ENCODE measurements at regions not wholly inside any gene's neighbourhood (a gene's known extent, or its start where the extent isn't known, plus 50 kb on each side); places are given as distances from the start of the nearest gene placed in this dataset.

DNA sequence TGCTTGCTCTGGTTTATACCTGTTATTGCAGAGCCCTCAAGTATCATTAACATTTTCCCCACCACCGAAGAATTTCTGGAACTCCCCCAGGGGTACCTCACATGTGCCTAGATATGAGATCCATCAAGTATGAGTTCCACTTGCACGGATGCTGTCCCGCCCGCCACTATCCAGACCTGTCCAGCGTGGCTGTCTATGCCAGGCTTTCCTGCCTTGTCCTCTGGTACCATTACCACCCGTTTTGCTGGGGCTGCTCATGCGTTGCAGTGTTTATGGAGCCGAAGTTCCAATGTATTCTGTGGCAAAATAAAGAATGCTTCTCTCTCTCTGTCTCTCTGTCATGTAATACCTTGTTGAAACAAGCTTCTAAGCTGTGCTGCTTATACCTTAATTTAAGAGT, 543.5 kb upstream of the PTBP2 start:
- DNase-seq (ENCODE audit: extremely low read depth in 1 of 4, low spot score in 3 of 4) (no peak), FAIRE-seq (no peak), ATAC-seq (no peak)
- H3K79me2 ChIP-seq (ENCODE audit: control insufficient read depth, insufficient read depth, low read length) = no peaks in the 10 kb centered on the region
- in situ Hi-C loops (cut with MboI) (no loop called here), intact Hi-C loops (cut with micrococcal nuclease) (no loop called here)
- under 1% methylated on average over 8 of the region's 8 CpGs for WGBS (ENCODE audit: insufficient coverage, low coverage, missing lambda C conversion rate)
- H4K20me1 ChIP-seq (replicated peaks; ENCODE audit: control insufficient read depth, insufficient read depth, low read length) = no peaks in the 10 kb centered on the region
- no peaks in the 10 kb centered on the region for H3K36me3 ChIP-seq (ENCODE audit: control insufficient read depth, insufficient read depth, low read length)
- H3K27me3 ChIP-seq (ENCODE audit: control insufficient read depth in 2 of 2, insufficient read depth in 2 of 2, low read length in 2 of 2) = no peaks in the 10 kb centered on the region
- ChIA-PET CTCF (ENCODE audit: low intra/inter-chr PET ratio) (no interaction called here), POLR2A (no interaction called here)
- H2AFZ ChIP-seq (ENCODE audit: low read depth, low read length) = no peak overlapping the region
- H3K27ac ChIP-seq (ENCODE audit: extremely low read depth, low read depth, low read length) = no peak overlapping the region
- no peak overlapping the region for H3K9ac ChIP-seq (ENCODE audit: insufficient read depth in 1 of 2, low read depth in 2 of 2, low read length in 2 of 2)
- no peaks in the 10 kb centered on the region for H3K4me1 ChIP-seq (replicated peaks in 1 of 2; ENCODE audit: control insufficient read depth in 2 of 2, insufficient read depth in 2 of 2, low read length in 2 of 2)
- no peak overlapping the region for H3K4me2 ChIP-seq (ENCODE audit: insufficient read depth, low read length)
- no peaks in the 10 kb centered on the region for H3K9me1 ChIP-seq (ENCODE audit: control insufficient read depth, insufficient read depth, low read length)
- no peak overlapping the region for H3K4me3 ChIP-seq
- TF ChIP-seq XRCC5 (IDR thresholded peaks at IDR 0.05; ENCODE audit: low read depth, low read length) = no peak
- no peak for TF ChIP-seq FUS (optimal IDR thresholded peaks at IDR 0.05; ENCODE audit: low read depth, low read length)
- no peak for TF ChIP-seq RFX7 (CRISPR knock-in tag; IDR thresholded peaks at IDR 0.05)
- TF ChIP-seq ZNF668 (CRISPR knock-in tag; IDR thresholded peaks at IDR 0.05) = no peak
- no peak for TF ChIP-seq NFIC (IDR thresholded peaks at IDR 0.05)
- TF ChIP-seq ZNF57 (CRISPR knock-in tag; IDR thresholded peaks at IDR 0.05) = no peak
- H3K9me3 ChIP-seq (replicated peaks; ENCODE audit: control insufficient read depth, insufficient read depth, low read depth, low read length) = no peaks in the 10 kb centered on the region
- BruUV-seq (replicated peaks) = no TSS peak

- H3K4me1 ChIP-seq (replicated peaks in 1 of 2; ENCODE audit: control insufficient read depth in 2 of 2, insufficient read depth in 2 of 2, low read length in 2 of 2) = no peaks in the 10 kb centered on the region
- WGBS (ENCODE audit: insufficient coverage, low coverage, missing lambda C conversion rate) = 0% methylated on average over 1 of the region's 2 CpGs
- no peaks in the 10 kb centered on the region for H3K27me3 ChIP-seq (ENCODE audit: control insufficient read depth in 2 of 2, insufficient read depth in 2 of 2, low read length in 2 of 2)
- H3K27ac ChIP-seq (ENCODE audit: extremely low read depth, low read depth, low read length) = no peak overlapping the region
- ATAC-seq = no peak
- ChIA-PET POLR2A (no interaction called here), CTCF (ENCODE audit: low intra/inter-chr PET ratio) (no interaction called here)
- in situ Hi-C loops (cut with MboI) (no loop called here), intact Hi-C loops (cut with micrococcal nuclease) (no loop called here)
- no peak for FAIRE-seq
- no peak overlapping the region for H3K9ac ChIP-seq (ENCODE audit: insufficient read depth in 1 of 2, low read depth in 2 of 2, low read length in 2 of 2)
- H3K4me2 ChIP-seq (ENCODE audit: insufficient read depth, low read length) = no peak overlapping the region
- H3K4me3 ChIP-seq = no peak overlapping the region
- H3K36me3 ChIP-seq (ENCODE audit: control insufficient read depth, insufficient read depth, low read length) = no peaks in the 10 kb centered on the region
- DNase-seq (ENCODE audit: extremely low read depth in 1 of 4, low spot score in 3 of 4) = no peak
- H3K79me2 ChIP-seq (ENCODE audit: control insufficient read depth, insufficient read depth, low read length) = no peaks in the 10 kb centered on the region
- no peaks in the 10 kb centered on the region for H3K9me1 ChIP-seq (ENCODE audit: control insufficient read depth, insufficient read depth, low read length)
- no peak for TF ChIP-seq NR1H2 (CRISPR knock-in tag; IDR thresholded peaks at IDR 0.05)
- TF ChIP-seq, protein P1, sequence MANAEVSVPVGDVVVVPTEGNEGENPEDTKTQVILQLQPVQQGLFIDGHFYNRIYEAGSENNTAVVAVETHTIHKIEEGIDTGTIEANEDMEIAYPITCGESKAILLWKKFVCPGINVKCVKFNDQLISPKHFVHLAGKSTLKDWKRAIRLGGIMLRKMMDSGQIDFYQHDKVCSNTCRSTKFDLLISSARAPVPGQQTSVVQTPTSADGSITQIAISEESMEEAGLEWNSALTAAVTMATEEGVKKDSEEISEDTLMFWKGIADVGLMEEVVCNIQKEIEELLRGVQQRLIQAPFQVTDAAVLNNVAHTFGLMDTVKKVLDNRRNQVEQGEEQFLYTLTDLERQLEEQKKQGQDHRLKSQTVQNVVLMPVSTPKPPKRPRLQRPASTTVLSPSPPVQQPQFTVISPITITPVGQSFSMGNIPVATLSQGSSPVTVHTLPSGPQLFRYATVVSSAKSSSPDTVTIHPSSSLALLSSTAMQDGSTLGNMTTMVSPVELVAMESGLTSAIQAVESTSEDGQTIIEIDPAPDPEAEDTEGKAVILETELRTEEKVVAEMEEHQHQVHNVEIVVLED (CRISPR knock-in tag; IDR thresholded peaks at IDR 0.05) = no peak
- no peak for TF ChIP-seq BACH1 (tag; IDR thresholded peaks at IDR 0.05)
- no peak for TF ChIP-seq ETV6 (IDR thresholded peaks at IDR 0.05; ENCODE audit: borderline replicate concordance in 1 of 2, low read depth in 2 of 2, low read length in 1 of 2)
- no peak for TF ChIP-seq ETV6 (CRISPR knock-in tag; IDR thresholded peaks at IDR 0.05; ENCODE audit: borderline replicate concordance)
- TF ChIP-seq HIVEP1 (CRISPR knock-in tag; IDR thresholded peaks at IDR 0.05) = no peak
- no peak for TF ChIP-seq ZNF134 (CRISPR knock-in tag; conservative IDR thresholded peaks at IDR 0.05)
- no peak for TF ChIP-seq MTA2 (IDR thresholded peaks at IDR 0.05; ENCODE audit: low read depth)
- TF ChIP-seq TAF15 (IDR thresholded peaks at IDR 0.05; ENCODE audit: low read depth, low read length) = no peak
- no peak for TF ChIP-seq RHOXF2B (CRISPR knock-in tag; conservative IDR thresholded peaks at IDR 0.05)
- TF ChIP-seq RAD21 (CRISPR knock-in tag; conservative IDR thresholded peaks at IDR 0.05 in 1 of 2, IDR thresholded peaks at IDR 0.05 in 1 of 2) = no peak
- TF ChIP-seq, protein P2, sequence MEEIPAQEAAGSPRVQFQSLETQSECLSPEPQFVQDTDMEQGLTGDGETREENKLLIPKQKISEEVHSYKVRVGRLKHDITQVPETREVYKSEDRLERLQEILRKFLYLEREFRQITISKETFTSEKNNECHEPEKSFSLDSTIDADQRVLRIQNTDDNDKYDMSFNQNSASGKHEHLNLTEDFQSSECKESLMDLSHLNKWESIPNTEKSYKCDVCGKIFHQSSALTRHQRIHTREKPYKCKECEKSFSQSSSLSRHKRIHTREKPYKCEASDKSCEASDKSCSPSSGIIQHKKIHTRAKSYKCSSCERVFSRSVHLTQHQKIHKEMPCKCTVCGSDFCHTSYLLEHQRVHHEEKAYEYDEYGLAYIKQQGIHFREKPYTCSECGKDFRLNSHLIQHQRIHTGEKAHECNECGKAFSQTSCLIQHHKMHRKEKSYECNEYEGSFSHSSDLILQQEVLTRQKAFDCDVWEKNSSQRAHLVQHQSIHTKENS (CRISPR knock-in tag; IDR thresholded peaks at IDR 0.05) = no peak
- H3K9me3 ChIP-seq (replicated peaks; ENCODE audit: control insufficient read depth, insufficient read depth, low read depth, low read length) = no peaks in the 10 kb centered on the region; the same call in 1 of the 2 replicates
- BruUV-seq (replicated peaks) = no TSS peak
- H2AFZ ChIP-seq (ENCODE audit: low read depth, low read length) = no peak overlapping the region
- H4K20me1 ChIP-seq (replicated peaks; ENCODE audit: control insufficient read depth, insufficient read depth, low read length) = no peaks in the 10 kb centered on the region
These were observed 538.1 kb upstream of the PTBP2 start for GRCh38 chr1:96183485-96183884.
